OCI-LY1 (cell line): ENCODE measurements at regions not wholly inside any gene's neighbourhood (a gene's known extent, or its start where the extent isn't known, plus 50 kb on each side); places are given as distances from the start of the nearest gene placed in this dataset.

Experiments
- H2AFZ ChIP-seq: fragments of 200-600 bp; sonication (generic), shearing (Covaris generic); 2 replicates; pipeline ENCODE4 v1.6.0; 2014; ENCODE audit warnings: antibody characterized with exemption, mild to moderate bottlenecking, low read length
- H3F3A ChIP-seq: fragments of 200-600 bp; sonication (generic), shearing (Covaris generic); 2 replicates; pipeline ENCODE4 v1.6.0; 2014; ENCODE audit warnings: mild to moderate bottlenecking, antibody characterized with exemption, low read length, moderate library complexity; ENCODE audit not compliant: insufficient read depth
- H3K27ac ChIP-seq: fragments of 200-600 bp; sonication (generic); 2 replicates; pipeline ENCODE4 v1.5.1; 2014; ENCODE audit warnings: low read length, mixed run types, mild to moderate bottlenecking, low read depth; ENCODE audit not compliant: poor library complexity, severe bottlenecking
- H3K27me3 ChIP-seq: fragments of 200-600 bp; sonication (generic); 2 replicates; pipeline ENCODE4 v1.6.0; 2014; ENCODE audit warnings: antibody characterized with exemption, mild to moderate bottlenecking, low read length, moderate library complexity; ENCODE audit not compliant: insufficient read depth
- H3K36me3 ChIP-seq: fragments of 200-600 bp; sonication (generic); 2 replicates; pipeline ENCODE4 v1.6.1; 2014; ENCODE audit warnings: mild to moderate bottlenecking, antibody characterized with exemption, low read length, moderate library complexity, mixed read lengths; ENCODE audit not compliant: insufficient read depth
- H3K4me1 ChIP-seq: fragments of 200-600 bp; sonication (generic); 2 replicates; pipeline ENCODE4 v1.5.1; 2014; ENCODE audit warnings: mild to moderate bottlenecking, low read length, moderate library complexity; ENCODE audit not compliant: insufficient read depth, severe bottlenecking
- H3K4me2 ChIP-seq: fragments of 200-600 bp; sonication (generic), shearing (Covaris generic); 2 replicates; pipeline ENCODE4 v1.6.1; 2014; ENCODE audit warnings: low read length
- H3K4me3 ChIP-seq: fragments of 200-600 bp; sonication (generic); 2 replicates; pipeline ENCODE4 v1.5.1; 2014; ENCODE audit warnings: low read length, low read depth, mild to moderate bottlenecking, mixed read lengths; ENCODE audit not compliant: poor library complexity, severe bottlenecking
- H3K79me2 ChIP-seq: fragments of 200-600 bp; shearing (Covaris generic); 2 replicates; pipeline ENCODE4 v1.6.1; 2016; ENCODE audit warnings: mixed run types, low read length, mixed read lengths; ENCODE audit not compliant: insufficient read depth
- H3K9ac ChIP-seq: fragments of 200-600 bp; sonication (generic), shearing (Covaris generic); 2 replicates; pipeline ENCODE4 v1.6.1; 2014; ENCODE audit warnings: mild to moderate bottlenecking, low read length, mixed read lengths
- H3K9me2 ChIP-seq: fragments of 200-600 bp; sonication (generic), shearing (Covaris generic); 2 replicates; pipeline ENCODE4 v1.6.1; 2014; ENCODE audit warnings: low read depth, mild to moderate bottlenecking, low read length, mixed read lengths
- H3K9me3 ChIP-seq: fragments of 200-600 bp; shearing (Covaris generic); 2 replicates; pipeline ENCODE4 v1.6.1; 2014; ENCODE audit warnings: low read length, mixed read lengths
- H4K20me1 ChIP-seq: fragments of 200-600 bp; sonication (generic), shearing (Covaris generic); 2 replicates; pipeline ENCODE4 v1.6.0; 2016; ENCODE audit warnings: mild to moderate bottlenecking, low read length; ENCODE audit not compliant: insufficient read depth
- CTCF ChIP-seq: fragments of 200-600 bp; sonication (generic), shearing (Covaris generic); IDR thresholded peaks from 2 replicates; pipeline ENCODE4 v1.5.1; 2017; ENCODE audit warnings: mild to moderate bottlenecking, antibody characterized with exemption, low read length, moderate library complexity, mixed read lengths
- EZH2 ChIP-seq: fragments of 200-600 bp; sonication (generic), shearing (Covaris generic); IDR thresholded peaks from 2 replicates; pipeline ENCODE4 v1.8.0; 2017; ENCODE audit warnings: borderline replicate concordance, mixed run types, mild to moderate bottlenecking, antibody characterized with exemption, low read length, moderate library complexity, mixed read lengths

GRCh38 chr4:42716996-42717395 lies 60.1 kb upstream of the ATP8A1 start:
- Histone ChIP-seq H3K4me2 (no peak overlapping the region), H3K27ac (no peak overlapping the region), H3K9me3 (no peaks in the 10 kb centered on the region), H3K79me2 (no peaks in the 10 kb centered on the region), H3F3A (no peaks in the 10 kb centered on the region), H3K4me1 (no peaks in the 10 kb centered on the region), H3K27me3 (no peaks in the 10 kb centered on the region), H4K20me1 (no peaks in the 10 kb centered on the region), H3K4me3 (no peak overlapping the region), H3K9ac (no peak overlapping the region), H2AFZ (no peak overlapping the region), H3K36me3 (no peaks in the 10 kb centered on the region), H3K9me2 (no peaks in the 10 kb centered on the region)
- TF ChIP-seq CTCF (no peak), EZH2 (no peak)

GRCh38 chr4:42715807-42716482 lies 59.0 kb upstream of the ATP8A1 start:
- no peaks in the 10 kb centered on the region for H3K79me2 ChIP-seq
- H3K4me2 ChIP-seq: no peak overlapping the region

GRCh38 chr4:42713391-42713790 lies 56.5 kb upstream of the ATP8A1 start:
- H4K20me1 ChIP-seq: no peaks in the 10 kb centered on the region
- no peaks in the 10 kb centered on the region for H3K27me3 ChIP-seq
- H3K9me3 ChIP-seq: no peaks in the 10 kb centered on the region
- H3F3A ChIP-seq: no peaks in the 10 kb centered on the region
- no peak overlapping the region for H3K9ac ChIP-seq
- H2AFZ ChIP-seq: no peak overlapping the region
- H3K27ac ChIP-seq: no peak overlapping the region
- no peaks in the 10 kb centered on the region for H3K9me2 ChIP-seq
- no peaks in the 10 kb centered on the region for H3K79me2 ChIP-seq
- no peaks in the 10 kb centered on the region for H3K4me1 ChIP-seq
- no peak overlapping the region for H3K4me2 ChIP-seq
- H3K36me3 ChIP-seq: no peaks in the 10 kb centered on the region
- H3K4me3 ChIP-seq: no peak overlapping the region
- TF ChIP-seq EZH2 (no peak), CTCF (no peak)

More at GRCh38 chr4:42715807-42716482, 59.0 kb upstream of the ATP8A1 start:
- H3K4me1 ChIP-seq: no peaks in the 10 kb centered on the region
- H3K36me3 ChIP-seq: no peaks in the 10 kb centered on the region
- H3K27ac ChIP-seq: no peak overlapping the region
- no peak overlapping the region for H3K4me3 ChIP-seq
- H3K9me3 ChIP-seq: no peaks in the 10 kb centered on the region
- H4K20me1 ChIP-seq: no peaks in the 10 kb centered on the region
- no peak overlapping the region for H2AFZ ChIP-seq
- no peak overlapping the region for H3K9ac ChIP-seq
- TF ChIP-seq CTCF (no peak), EZH2 (no peak)
- no peaks in the 10 kb centered on the region for H3F3A ChIP-seq
- H3K27me3 ChIP-seq: no peaks in the 10 kb centered on the region
- H3K9me2 ChIP-seq: no peaks in the 10 kb centered on the region
